IMR-90 (cell line): ENCODE measurements at regions not wholly inside any gene's neighbourhood (a gene's known extent, or its start where the extent isn't known, plus 50 kb on each side); places are given as distances from the start of the nearest gene placed in this dataset.
"Not testable (repeated sequence)": the region's sequence is repeated elsewhere in the genome, so short reads cannot be mapped to it uniquely, and the experiment has no call there.

Experiments used
- ATAC-seq: fragments of 200-7000 bp; cut with Tn5 transposase; 2 replicates; pipeline ENCODE4 v1.9.1; 2020; ENCODE audit warnings: low read depth, mild to moderate bottlenecking, moderate library complexity
- BruUV-seq: library from RNA; stranded (reverse); fragments of 400-500 nt; replicated peaks from 2 replicates; lab custom pipeline; 2021; lab: Mats Ljungman, UMichigan
- CTCF ChIA-PET: fragments of 300-600 bp; formaldehyde crosslinking; extraction: SDS; loops from one replicate; lab custom pipeline; 2021; ENCODE audit warnings: antibody characterized with exemption; lab: Yijun Ruan, JAX
- POLR2A ChIA-PET: fragments of 300-600 bp; sonication (Branson Sonifier 250); formaldehyde crosslinking; loops from one replicate; lab custom pipeline; 2022; ENCODE audit warnings: antibody characterized with exemption; ENCODE audit not compliant: unreplicated experiment; lab: Charles Lee
- DNase-seq: peaks from one replicate; pipeline ENCODE4 v3.0.0; 2013
- H2AFZ ChIP-seq: replicated peaks from 2 replicates; pipeline ENCODE3; 2013; ENCODE audit warnings: low read length, mild to moderate bottlenecking; ENCODE audit not compliant: poor library complexity
- H2AK5ac ChIP-seq: 2 replicates; pipeline ENCODE4 v1.6.1; 2013; ENCODE audit warnings: low read depth, low read length, inconsistent platforms
- H2AK9ac ChIP-seq: replicated peaks from 2 replicates; pipeline ENCODE3; 2013; ENCODE audit warnings: mild to moderate bottlenecking, low read depth, low read length, moderate library complexity; ENCODE audit not compliant: poor library complexity
- H2BK120ac ChIP-seq: 2 replicates; pipeline ENCODE4 v1.6.1; 2013; ENCODE audit warnings: low read depth, low read length, inconsistent platforms
- H2BK15ac ChIP-seq: 3 replicates; pipeline ENCODE4 v1.6.1; 2013; ENCODE audit warnings: low read depth, low read length, inconsistent platforms
- H2BK20ac ChIP-seq: 2 replicates; pipeline ENCODE4 v1.6.1; 2013; ENCODE audit warnings: low read depth, mild to moderate bottlenecking, inconsistent platforms, low read length, moderate library complexity
- H2BK5ac ChIP-seq: 2 replicates; pipeline ENCODE4 v1.6.1; 2013; ENCODE audit warnings: mild to moderate bottlenecking, low read depth, low read length, inconsistent platforms; ENCODE audit not compliant: poor library complexity, severe bottlenecking
- H3K14ac ChIP-seq: replicated peaks from 2 replicates; pipeline ENCODE4 v1.6.1; 2013; ENCODE audit warnings: low read depth, low read length, inconsistent platforms
- H3K18ac ChIP-seq: 2 replicates; pipeline ENCODE4 v1.6.1; 2013; ENCODE audit warnings: low read depth, low read length, control low read depth
- H3K23ac ChIP-seq: 2 replicates; pipeline ENCODE4 v1.6.1; 2013; ENCODE audit warnings: low read depth, low read length, inconsistent platforms
- H3K27ac ChIP-seq: 2 replicates; pipeline ENCODE4 v1.5.1; 2013; ENCODE audit warnings: mild to moderate bottlenecking, control low read depth, low read length; ENCODE audit not compliant: insufficient read depth
- H3K27me3 ChIP-seq: 2 replicates; pipeline ENCODE4 v1.6.1; 2013; ENCODE audit warnings: low read length; ENCODE audit not compliant: control insufficient read depth, insufficient read depth
- H3K36me3 ChIP-seq: 2 replicates; pipeline ENCODE4 v1.6.1; 2013; ENCODE audit warnings: low read length, mixed read lengths; ENCODE audit not compliant: control insufficient read depth, insufficient read depth
- H3K4ac ChIP-seq: 2 replicates; pipeline ENCODE4 v1.6.1; 2013; ENCODE audit warnings: low read depth, low read length, inconsistent platforms
- H3K4me1 ChIP-seq: 2 replicates; pipeline ENCODE4 v1.6.1; 2013; ENCODE audit warnings: low read length, mixed read lengths; ENCODE audit not compliant: control insufficient read depth, insufficient read depth
- H3K4me2 ChIP-seq: 2 replicates; pipeline ENCODE4 v1.6.1; 2013; ENCODE audit warnings: low read depth, mild to moderate bottlenecking, control low read depth, low read length, moderate library complexity
- H3K4me3 ChIP-seq: 2 replicates; pipeline ENCODE4 v1.5.1; 2013; ENCODE audit warnings: low read depth, mild to moderate bottlenecking, control low read depth, low read length, moderate library complexity; ENCODE audit not compliant: insufficient read depth
- H3K56ac ChIP-seq: 2 replicates; pipeline ENCODE4 v1.6.1; 2013; ENCODE audit warnings: low read length, inconsistent platforms; ENCODE audit not compliant: insufficient read depth; ENCODE audit errors: extremely low read depth
- H3K79me1 ChIP-seq, 2 experiments: 2 replicates each; pipeline ENCODE4 v1.6.1; 2013; ENCODE audit warnings: low read length in 2 of 2, inconsistent platforms in 1 of 2, low read depth in 1 of 2
- H3K9ac ChIP-seq: 2 replicates; pipeline ENCODE4 v1.6.1; 2013; ENCODE audit warnings: low read depth, low read length, control low read depth
- H3K9me1 ChIP-seq: 2 replicates; pipeline ENCODE4 v1.6.1; 2013; ENCODE audit warnings: low read length, inconsistent platforms; ENCODE audit not compliant: insufficient read depth
- H3K9me3 ChIP-seq: 2 replicates; pipeline ENCODE4 v1.6.1; 2013; ENCODE audit warnings: low read length; ENCODE audit not compliant: control insufficient read depth, insufficient read depth
- H4K20me1 ChIP-seq: 2 replicates; pipeline ENCODE4 v1.6.1; 2013; ENCODE audit warnings: low read length, inconsistent platforms; ENCODE audit not compliant: insufficient read depth
- H4K5ac ChIP-seq: 2 replicates; pipeline ENCODE4 v1.6.1; 2013; ENCODE audit warnings: mild to moderate bottlenecking, low read depth, low read length, control low read depth
- H4K8ac ChIP-seq, 2 experiments: 2 replicates each; pipeline ENCODE4 v1.6.1; 2013; ENCODE audit warnings: low read depth in 2 of 2, low read length in 2 of 2, control low read depth in 1 of 2, inconsistent platforms in 1 of 2
- H4K91ac ChIP-seq: 2 replicates; pipeline ENCODE4 v1.6.1; 2013; ENCODE audit warnings: low read depth, low read length, inconsistent platforms; ENCODE audit not compliant: insufficient read depth
- WGBS, 2 experiments: methylation state at CpG; one replicate each; pipeline versions ENCODE4 v1.1.5 to v1.1.7; 2013; ENCODE audit warnings: missing lambda C conversion rate in 2 of 2; ENCODE audit not compliant: insufficient read length in 1 of 2; ENCODE audit errors: extremely low coverage in 2 of 2; 5-methylcytosine and 5-hydroxymethylcytosine counted together
- dilution Hi-C: fragments of 300-500 bp; cut with HindIII; formaldehyde crosslinking; loops from one replicate; pipeline ENCODE4 v1.14.3; 2018; ENCODE audit warnings: low sequenced_read_pairs; ENCODE audit not compliant: unreplicated experiment
- in situ Hi-C: fragments of 300-500 bp; cut with MboI; formaldehyde crosslinking; loops from 3 replicates; pipeline ENCODE4 v1.14.3; 2019; ENCODE audit warnings: low sequenced_read_pairs, inconsistent platforms, mixed read lengths
- intact Hi-C: fragments of 100-400 bp; cut with micrococcal nuclease; formaldehyde crosslinking; loops from 2 replicates; pipeline ENCODE4 v1.10.0; 2022

- not testable (repeated sequence) for H4K8ac ChIP-seq
These were observed 179.7 kb downstream of the IRF8 start for GRCh38 chr16:86078711-86079110.

More at GRCh38 chr16:86078711-86079110, 179.7 kb downstream of the IRF8 start:
- H3K36me3 ChIP-seq, BruUV-seq, H3K27me3 ChIP-seq, H3K23ac ChIP-seq, H4K5ac ChIP-seq, H4K91ac ChIP-seq, CTCF ChIA-PET, H2BK15ac ChIP-seq, H3K9me3 ChIP-seq, H3K18ac ChIP-seq, H2BK20ac ChIP-seq, H3K56ac ChIP-seq, H2AK5ac ChIP-seq, H3K14ac ChIP-seq, POLR2A ChIA-PET, H2AFZ ChIP-seq, H2BK5ac ChIP-seq, H4K20me1 ChIP-seq, H3K4me2 ChIP-seq, H2BK120ac ChIP-seq, H2AK9ac ChIP-seq, ATAC-seq, H3K4me3 ChIP-seq, dilution Hi-C loops, H3K9ac ChIP-seq, DNase-seq, H3K27ac ChIP-seq, H3K4ac ChIP-seq: not testable (repeated sequence)
- in situ Hi-C loops (loop anchor here (5.0 to 10.0 kb wide), 3 partner anchors 146 to 316 kb away; no protein-coding TSS in a partner anchor), intact Hi-C loops (loop anchor here (10.0 kb wide), 1 partner anchor 286 kb away; no protein-coding TSS in a partner anchor)
- peaks cover 6 to 23% of the 10 kb centered on the region in 2 experiments; a peak in 3 of 4 replicates for H3K79me1 ChIP-seq
- 98% methylated on average over 8 of the region's 13 CpGs; no CpG with 5 or more reads in 1 of the 2 experiments for WGBS, 2 experiments
- peaks cover 16% of the 10 kb centered on the region for H3K4me1 ChIP-seq
- H3K9me1 ChIP-seq, result peaks cover 22% of the 10 kb centered on the region
